Hematopoietic multipotent progenitor cell (in vitro differentiated cells): ENCODE measurements at regions not wholly inside any gene's neighbourhood (a gene's known extent, or its start where the extent isn't known, plus 50 kb on each side); places are given as distances from the start of the nearest gene placed in this dataset.
"Not testable (repeated sequence)": the region's sequence is repeated elsewhere in the genome, so short reads cannot be mapped to it uniquely, and the experiment has no call there.

ENCODE experiments used
- DNase-seq, 3 donors: peaks; one replicate each; pipeline ENCODE4 v3.0.0-alpha.2; 2011 to 2015; ENCODE audit warnings: low read depth in 2 of 3, low spot score in 2 of 3

- DNase-seq: no peak
Measured at GRCh38 chr18:2123077-2123476, 448.2 kb downstream of the METTL4 start.

- DNase-seq: no peak
Measured at GRCh38 chr18:2134364-2134763, 436.9 kb downstream of the METTL4 start.

GRCh38 chr18:2135309-2135708, 436.0 kb downstream of the METTL4 start:
- no peak for DNase-seq

DNA sequence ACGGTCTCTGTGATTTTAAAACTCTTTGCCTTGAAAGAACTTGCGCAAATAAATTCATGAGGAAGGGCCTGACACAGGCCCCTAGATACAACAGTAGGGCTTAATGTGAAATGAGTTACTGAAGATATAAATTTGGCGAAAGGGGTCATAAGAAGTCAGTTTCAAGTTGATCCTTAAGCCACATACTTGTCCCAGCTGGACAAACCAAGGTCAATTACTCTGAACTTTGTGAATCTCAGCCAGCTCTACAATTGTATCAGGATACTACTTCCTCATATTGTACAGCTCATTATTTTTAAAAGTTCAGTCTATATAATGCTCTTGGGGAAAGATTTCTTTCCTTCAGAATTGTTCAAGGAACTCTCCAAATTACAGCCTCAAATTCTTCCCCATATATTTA, 432.8 kb downstream of the METTL4 start:
- no peak for DNase-seq

DNA sequence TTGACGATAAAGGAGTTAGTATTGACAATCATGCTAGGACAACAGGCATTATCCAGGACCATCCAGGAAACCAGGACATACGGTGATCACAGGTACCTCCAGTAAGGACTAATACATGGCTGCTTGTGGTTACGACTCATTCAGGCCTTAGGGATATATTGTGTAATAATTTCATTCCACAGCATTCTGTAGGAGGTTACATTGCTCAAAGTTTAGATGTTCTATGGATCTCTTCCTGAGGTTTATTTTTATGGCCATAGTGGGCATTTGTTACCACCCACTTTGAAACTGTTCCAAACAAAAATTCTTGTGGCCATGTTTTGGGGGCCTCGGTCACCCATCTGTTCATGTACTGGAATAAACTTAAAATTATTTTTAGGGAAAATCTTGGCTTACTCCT, 431.6 kb downstream of the METTL4 start:
- DNase-seq: no peak

GRCh38 chr18:2143636-2144035, 427.7 kb downstream of the METTL4 start:
- no peak for DNase-seq

DNA sequence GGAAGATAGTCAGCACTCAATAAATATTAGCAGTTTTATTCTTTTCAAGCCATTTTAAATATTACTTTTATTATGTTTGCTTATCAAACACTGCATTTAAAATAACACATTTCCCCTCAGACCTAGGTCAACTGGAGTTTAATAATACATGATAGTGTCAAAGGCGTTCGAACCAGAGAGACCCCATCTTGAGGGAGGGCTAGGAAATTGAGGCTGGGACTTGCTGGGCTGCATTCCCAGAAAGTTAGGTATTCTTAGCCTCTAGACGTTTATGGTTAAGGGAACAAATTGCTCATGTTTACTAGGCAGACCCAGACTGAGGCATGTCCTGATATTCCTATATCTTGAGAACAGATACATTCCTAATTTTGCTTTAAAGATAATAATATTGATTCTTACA, 426.5 kb downstream of the METTL4 start:
- no peak for DNase-seq

DNA sequence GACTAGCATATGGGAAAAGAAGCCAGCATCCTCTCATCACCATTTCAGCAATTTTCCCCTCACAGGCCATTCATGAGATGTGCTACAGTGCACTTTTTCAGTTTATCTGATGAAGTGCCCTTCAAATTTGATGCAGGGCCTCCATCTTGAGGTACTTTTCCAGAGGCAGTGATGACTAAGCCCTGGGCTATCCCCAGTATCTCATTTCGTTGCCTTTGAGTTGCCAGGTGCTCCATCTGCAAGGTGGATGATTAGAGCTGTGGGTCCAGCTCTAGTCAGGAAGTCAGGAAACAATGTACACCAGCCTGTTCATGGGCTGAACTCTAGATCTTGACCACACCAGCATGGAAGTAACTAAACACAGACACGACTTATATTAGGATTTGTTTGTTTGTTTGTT, 425.2 kb downstream of the METTL4 start:
- DNase-seq: no peak

GRCh38 chr18:2146754-2147153, 424.6 kb downstream of the METTL4 start:
- DNase-seq: no peak

DNA sequence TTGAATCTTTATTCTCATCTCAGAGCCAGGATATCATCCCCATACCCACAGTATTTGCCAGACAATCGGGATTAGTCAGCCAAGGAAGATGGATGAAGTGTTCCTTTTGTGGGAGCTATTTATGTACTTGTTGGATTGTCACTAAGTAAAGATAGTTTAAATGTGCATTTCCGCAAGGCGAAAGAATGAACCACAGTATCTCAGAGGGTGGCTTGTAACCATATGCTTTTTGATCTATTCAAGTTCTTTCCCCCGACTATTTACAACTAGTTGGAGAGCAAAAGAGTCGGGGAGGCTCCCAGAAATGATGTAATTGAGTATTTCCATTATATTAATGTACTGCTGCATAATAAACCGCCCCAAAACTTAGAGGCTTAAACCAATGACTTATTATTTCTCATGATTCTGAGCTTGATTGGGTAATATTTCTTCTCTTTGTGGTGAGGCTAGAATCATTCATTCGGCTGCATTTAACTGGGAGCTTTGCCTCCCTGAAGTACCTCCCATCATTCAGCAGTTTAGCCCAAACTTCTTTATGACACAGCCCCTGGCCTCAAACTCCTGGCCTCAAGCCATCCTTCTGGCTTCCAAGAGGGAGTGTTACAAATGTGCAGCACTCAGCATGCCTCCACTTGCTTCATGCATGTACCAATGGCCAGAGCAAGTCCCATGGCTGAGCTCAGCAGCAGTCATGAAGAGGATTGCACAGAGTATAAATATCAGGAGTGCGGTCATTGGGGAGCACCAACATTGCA, 423.7 kb downstream of the METTL4 start:
- no peak for DNase-seq

DNA sequence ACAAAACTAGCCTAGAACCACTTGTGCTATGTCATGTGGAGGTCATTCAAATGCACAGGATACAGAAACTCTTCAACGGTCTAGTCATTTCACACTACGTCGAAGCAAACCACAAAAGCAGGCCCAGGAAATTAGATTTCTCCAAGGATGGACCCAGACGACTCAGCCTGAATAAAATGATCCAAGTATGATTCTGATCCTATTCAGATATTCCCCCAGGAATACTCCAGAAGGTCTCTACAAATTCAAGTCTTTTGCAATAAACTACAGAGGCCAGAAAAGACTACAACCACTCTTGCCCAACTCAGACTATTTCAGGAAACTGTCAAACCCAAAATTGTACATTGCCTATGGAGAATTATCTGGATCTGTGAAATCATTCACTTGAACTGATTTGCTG, 422.5 kb downstream of the METTL4 start:
- no peak for DNase-seq

GRCh38 chr18:2150566-2150965, 420.7 kb downstream of the METTL4 start:
- no peak for DNase-seq

- DNase-seq: no peak
Measured at GRCh38 chr18:2154278-2154677, 417.0 kb downstream of the METTL4 start.

GRCh38 chr18:2164644-2165550, 406.4 kb downstream of the METTL4 start:
- no peak for DNase-seq

DNA sequence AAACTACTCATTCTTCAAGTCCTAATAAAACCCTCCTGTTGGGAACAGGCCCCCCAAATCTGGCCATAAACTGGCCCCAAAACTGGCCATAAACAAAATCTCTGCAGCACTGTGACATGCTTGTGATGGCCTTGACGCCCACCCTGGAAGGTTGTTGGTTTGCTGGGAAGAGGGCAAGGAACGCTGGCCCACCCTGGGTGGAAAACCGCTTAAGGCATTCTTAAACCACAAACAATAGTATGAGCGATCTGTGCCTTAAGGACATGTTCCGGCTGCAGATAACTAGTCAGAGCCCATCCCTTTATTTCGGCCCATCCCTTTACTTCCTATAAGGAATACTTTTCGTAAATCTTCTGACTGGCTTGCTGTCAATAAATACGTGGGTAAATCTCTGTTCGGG, 404.4 kb downstream of the METTL4 start:
- not testable (repeated sequence) for DNase-seq

DNA sequence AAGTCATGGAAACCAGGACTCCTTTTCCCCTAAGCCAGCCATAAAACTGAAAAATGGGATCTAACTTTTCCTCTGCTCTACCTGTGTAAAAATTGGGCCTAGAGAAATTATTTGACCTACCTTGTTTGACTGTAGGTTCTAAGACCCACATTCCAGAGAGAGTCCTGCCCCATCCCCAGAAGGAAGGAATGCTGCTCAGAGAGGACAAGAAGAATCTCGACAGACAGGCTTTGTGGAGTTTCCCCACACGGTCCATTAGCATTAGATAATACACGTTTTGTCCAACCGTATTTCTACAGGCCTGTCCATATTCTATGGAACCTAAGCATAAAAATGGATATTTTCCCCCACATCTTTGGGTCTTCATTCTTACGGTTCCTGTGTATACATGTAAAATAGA, 403.3 kb downstream of the METTL4 start:
- DNase-seq: no peak

GRCh38 chr18:2169656-2170055, 401.6 kb downstream of the METTL4 start:
- no peak for DNase-seq

- DNase-seq: no peak
Measured at GRCh38 chr18:2171840-2172625, 399.3 kb downstream of the METTL4 start.

DNA sequence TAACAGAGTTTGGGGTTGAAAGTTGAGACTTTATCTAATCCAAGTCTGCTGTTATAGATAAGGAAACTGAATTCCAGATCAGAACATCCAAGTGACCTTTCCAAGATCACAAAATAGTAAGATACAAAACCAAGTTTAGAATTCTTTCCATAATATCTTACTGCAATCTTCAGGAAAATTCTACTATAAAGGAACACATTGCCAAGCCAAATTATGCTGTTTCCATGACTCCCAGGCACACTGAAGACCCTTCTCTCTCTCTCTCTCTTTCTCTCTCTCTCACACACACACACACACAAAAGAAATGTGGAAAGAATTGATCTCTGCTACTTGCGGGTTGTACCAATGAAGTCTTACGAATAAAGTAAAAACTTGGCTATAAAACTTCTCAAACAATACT, 398.4 kb downstream of the METTL4 start:
- no peak for DNase-seq

- no peak for DNase-seq
Measured at GRCh38 chr18:2173486-2173885, 397.8 kb downstream of the METTL4 start.

DNA sequence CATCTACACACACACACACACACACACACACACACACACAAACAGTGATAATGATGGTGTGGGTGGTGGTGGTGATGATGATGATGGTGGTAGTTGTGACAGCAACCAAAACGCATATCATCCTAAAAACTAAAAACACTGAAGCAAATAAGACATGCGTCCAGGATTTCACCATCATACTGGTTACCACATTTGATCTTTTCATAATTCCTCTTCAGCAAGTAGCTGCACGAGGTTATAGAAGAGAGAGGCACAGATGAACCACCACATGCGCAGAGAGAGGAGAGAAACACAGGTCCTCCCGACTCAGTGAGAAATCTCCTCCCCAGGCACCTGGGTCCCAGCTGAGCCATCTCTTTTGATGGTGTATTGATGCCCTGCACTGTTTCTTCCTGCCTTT, 393.3 kb downstream of the METTL4 start:
- no peak for DNase-seq
